Hepatocyte (in vitro differentiated cells): ENCODE measurements at regions not wholly inside any gene's neighbourhood (a gene's known extent, or its start where the extent isn't known, plus 50 kb on each side); places are given as distances from the start of the nearest gene placed in this dataset.

Source experiments
- DNase-seq: peaks from one replicate; pipeline ENCODE4 v3.0.0-alpha.2; 2016; ENCODE audit warnings: low spot score
- H2AFZ ChIP-seq: fragments of 200-600 bp; sonication (generic); 2 replicates; pipeline ENCODE4 v1.6.0; 2016; ENCODE audit warnings: antibody characterized with exemption, mild to moderate bottlenecking
- H3K27ac ChIP-seq: fragments of 200-600 bp; sonication (generic); 2 replicates; pipeline ENCODE4 v1.5.1; 2016; ENCODE audit warnings: mild to moderate bottlenecking
- H3K27me3 ChIP-seq: fragments of 200-600 bp; sonication (generic); 2 replicates; pipeline ENCODE4 v1.6.1; 2016
- H3K36me3 ChIP-seq: fragments of 200-600 bp; sonication (generic); replicated peaks from 2 replicates; pipeline ENCODE4 v1.5.1; 2016; ENCODE audit warnings: low read depth; ENCODE audit not compliant: insufficient read depth
- H3K4me1 ChIP-seq: fragments of 200-600 bp; sonication (generic); 2 replicates; pipeline ENCODE4 v1.5.1; 2016; ENCODE audit warnings: mild to moderate bottlenecking, moderate library complexity; ENCODE audit not compliant: insufficient read depth
- H3K4me2 ChIP-seq: fragments of 200-600 bp; sonication (generic); 2 replicates; pipeline ENCODE4 v1.6.0; 2016
- H3K4me3 ChIP-seq: fragments of 200-600 bp; sonication (generic); 2 replicates; pipeline ENCODE4 v1.5.1; 2016; ENCODE audit warnings: mild to moderate bottlenecking
- H3K79me2 ChIP-seq: fragments of 200-600 bp; sonication (generic); 2 replicates; pipeline ENCODE4 v1.6.0; 2017; ENCODE audit warnings: mild to moderate bottlenecking
- H3K9me2 ChIP-seq: fragments of 200-600 bp; sonication (generic); replicated peaks from 2 replicates; pipeline ENCODE4 v1.6.0; 2017; ENCODE audit warnings: mild to moderate bottlenecking; ENCODE audit not compliant: insufficient read depth
- H3K9me3 ChIP-seq: fragments of 200-600 bp; sonication (generic); 2 replicates; pipeline ENCODE4 v1.5.1; 2016; ENCODE audit warnings: low read depth, mild to moderate bottlenecking
- H4K20me1 ChIP-seq: fragments of 200-600 bp; sonication (generic); 2 replicates; pipeline ENCODE4 v1.6.0; 2016; ENCODE audit warnings: mild to moderate bottlenecking; ENCODE audit not compliant: insufficient read depth, poor library complexity, severe bottlenecking
- EZH2 ChIP-seq: fragments of 200-600 bp; sonication (generic); IDR thresholded peaks from 2 replicates; pipeline ENCODE4 v1.6.1; 2016; ENCODE audit warnings: antibody characterized with exemption, mild to moderate bottlenecking, borderline replicate concordance
- EZH2phosphoT487 ChIP-seq: fragments of 200-600 bp; sonication (generic); IDR thresholded peaks from one replicate; pipeline ENCODE4 v1.6.1; 2018; ENCODE audit warnings: antibody characterized with exemption, mild to moderate bottlenecking, low read depth, moderate library complexity; ENCODE audit not compliant: unreplicated experiment, severe bottlenecking
- WGBS: methylation state at CpG from one replicate; pipeline ENCODE4 v1.1.6; 2016; ENCODE audit warnings: low lambda C conversion rate; ENCODE audit errors: missing lambda C conversion rate; 5-methylcytosine and 5-hydroxymethylcytosine counted together
- TF ChIP-seq, protein P1 (sequence below): fragments of 200-600 bp; sonication (generic); IDR thresholded peaks from 2 replicates; pipeline ENCODE4 v1.5.1; 2016; ENCODE audit warnings: antibody characterized with exemption, mild to moderate bottlenecking; ENCODE audit not compliant: poor library complexity

DNA sequence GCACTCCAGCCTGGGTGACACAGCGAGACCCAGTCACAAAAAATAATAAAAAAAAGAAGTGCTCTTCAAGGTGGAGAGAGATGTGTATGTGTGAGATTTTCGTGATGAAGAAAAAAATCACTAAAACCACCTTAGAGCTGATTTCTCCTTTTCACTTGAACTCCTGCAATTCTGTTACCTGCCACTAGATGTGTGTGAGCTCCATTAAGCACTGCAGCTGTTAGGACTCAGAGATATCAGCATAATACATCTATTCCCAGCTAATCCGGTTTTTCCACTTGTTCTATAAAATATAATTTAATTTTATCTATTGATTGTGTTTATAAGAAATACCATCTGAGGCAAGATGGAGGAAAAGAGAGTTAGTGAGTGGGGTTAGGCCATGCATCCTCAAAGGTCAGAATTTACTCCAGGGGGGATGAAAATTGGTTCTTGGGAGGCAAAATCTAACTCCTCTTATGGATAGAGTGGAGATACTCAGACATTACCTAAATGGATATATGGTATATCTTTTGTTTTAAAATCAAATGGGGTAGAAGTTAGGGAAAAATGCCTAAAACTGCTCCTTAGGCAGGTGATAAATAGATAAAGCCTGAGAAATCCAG lies 152.7 kb downstream of the IL20RB start:
- no peaks in the 10 kb centered on the region for H3K9me2 ChIP-seq
- no peaks in the 10 kb centered on the region for H3K79me2 ChIP-seq
- no peaks in the 10 kb centered on the region for H3K4me1 ChIP-seq
- H3K27me3 ChIP-seq = peaks cover 23% of the 10 kb centered on the region
- H4K20me1 ChIP-seq = no peaks in the 10 kb centered on the region
- no peaks in the 10 kb centered on the region for H3K9me3 ChIP-seq
- DNase-seq = peak; percentile 56
- H3K36me3 ChIP-seq = no peaks in the 10 kb centered on the region
- no peak overlapping the region for H3K4me2 ChIP-seq
- H3K4me3 ChIP-seq = no peak overlapping the region
- H3K27ac ChIP-seq = no peak overlapping the region
- WGBS = 26% methylated on average over 3 of the region's 3 CpGs
- TF ChIP-seq, protein P1, sequence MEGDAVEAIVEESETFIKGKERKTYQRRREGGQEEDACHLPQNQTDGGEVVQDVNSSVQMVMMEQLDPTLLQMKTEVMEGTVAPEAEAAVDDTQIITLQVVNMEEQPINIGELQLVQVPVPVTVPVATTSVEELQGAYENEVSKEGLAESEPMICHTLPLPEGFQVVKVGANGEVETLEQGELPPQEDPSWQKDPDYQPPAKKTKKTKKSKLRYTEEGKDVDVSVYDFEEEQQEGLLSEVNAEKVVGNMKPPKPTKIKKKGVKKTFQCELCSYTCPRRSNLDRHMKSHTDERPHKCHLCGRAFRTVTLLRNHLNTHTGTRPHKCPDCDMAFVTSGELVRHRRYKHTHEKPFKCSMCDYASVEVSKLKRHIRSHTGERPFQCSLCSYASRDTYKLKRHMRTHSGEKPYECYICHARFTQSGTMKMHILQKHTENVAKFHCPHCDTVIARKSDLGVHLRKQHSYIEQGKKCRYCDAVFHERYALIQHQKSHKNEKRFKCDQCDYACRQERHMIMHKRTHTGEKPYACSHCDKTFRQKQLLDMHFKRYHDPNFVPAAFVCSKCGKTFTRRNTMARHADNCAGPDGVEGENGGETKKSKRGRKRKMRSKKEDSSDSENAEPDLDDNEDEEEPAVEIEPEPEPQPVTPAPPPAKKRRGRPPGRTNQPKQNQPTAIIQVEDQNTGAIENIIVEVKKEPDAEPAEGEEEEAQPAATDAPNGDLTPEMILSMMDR = peak; percentile 65
- TF ChIP-seq EZH2phosphoT487 (no peak), EZH2 (no peak)
- H2AFZ ChIP-seq = no peak overlapping the region

DNA sequence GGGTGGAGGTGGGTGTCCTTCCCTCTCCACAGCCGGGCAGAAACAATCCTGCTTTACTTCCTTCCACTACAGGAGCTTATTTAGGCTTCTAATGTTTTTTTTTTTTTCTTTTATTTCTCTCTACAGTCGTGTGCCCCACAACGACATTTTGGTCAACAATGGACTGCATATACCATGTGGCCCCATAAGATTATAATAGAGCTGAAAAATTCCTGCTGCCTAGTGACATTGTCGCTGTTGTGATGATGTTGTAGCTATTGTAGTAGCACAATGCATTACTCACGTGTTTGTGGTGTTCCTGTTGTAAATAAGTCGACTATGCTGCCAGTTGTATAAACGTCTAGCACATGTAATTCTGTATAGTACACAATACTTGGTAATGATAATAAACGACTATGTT lies 153.7 kb downstream of the IL20RB start:
- no peak overlapping the region for H3K4me2 ChIP-seq
- H3K27ac ChIP-seq = no peak overlapping the region
- no peaks in the 10 kb centered on the region for H3K9me3 ChIP-seq
- no peak overlapping the region for H2AFZ ChIP-seq
- no peaks in the 10 kb centered on the region for H3K79me2 ChIP-seq
- H3K27me3 ChIP-seq = peaks cover 22% of the 10 kb centered on the region
- 84% methylated on average over 8 of the region's 8 CpGs for WGBS
- TF ChIP-seq, protein P1 = no peak
- no peak for TF ChIP-seq EZH2phosphoT487
- no peak for TF ChIP-seq EZH2
- no peaks in the 10 kb centered on the region for H3K4me1 ChIP-seq
- H3K36me3 ChIP-seq = no peaks in the 10 kb centered on the region
- H4K20me1 ChIP-seq = no peaks in the 10 kb centered on the region
- no peak for DNase-seq
- no peak overlapping the region for H3K4me3 ChIP-seq
- no peaks in the 10 kb centered on the region for H3K9me2 ChIP-seq

DNA sequence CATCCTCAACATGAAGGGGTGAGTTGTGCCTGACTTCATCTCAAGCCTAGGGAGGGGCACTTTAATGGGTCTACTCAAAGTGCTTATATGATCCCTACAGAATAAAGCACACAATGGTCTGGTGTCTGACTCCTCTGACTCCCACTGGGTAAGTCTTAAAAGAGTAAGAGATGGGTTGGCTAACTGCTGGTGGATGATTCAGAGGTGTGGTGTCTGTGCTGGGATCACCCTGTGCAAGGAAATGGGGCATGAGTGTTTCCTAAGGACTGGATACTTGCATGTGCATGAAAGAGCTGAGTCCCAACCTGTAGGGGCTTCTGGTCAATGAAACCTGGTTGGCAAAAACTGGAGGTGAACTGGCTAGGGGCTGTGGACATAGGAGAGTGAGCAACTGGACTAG lies 158.8 kb downstream of the IL20RB start:
- no peaks in the 10 kb centered on the region for H3K9me2 ChIP-seq
- H3K36me3 ChIP-seq = no peaks in the 10 kb centered on the region
- H3K27ac ChIP-seq = no peak overlapping the region
- H2AFZ ChIP-seq = no peak overlapping the region
- H3K79me2 ChIP-seq = no peaks in the 10 kb centered on the region
- H3K4me2 ChIP-seq = no peak overlapping the region
- no peaks in the 10 kb centered on the region for H3K9me3 ChIP-seq
- TF ChIP-seq, protein P1 = no peak
- TF ChIP-seq EZH2phosphoT487 (no peak), EZH2 (no peak)
- no peaks in the 10 kb centered on the region for H3K4me1 ChIP-seq
- no peak for DNase-seq
- H3K27me3 ChIP-seq = no peaks in the 10 kb centered on the region
- no peaks in the 10 kb centered on the region for H4K20me1 ChIP-seq
- H3K4me3 ChIP-seq = no peak overlapping the region

GRCh38 chr3:137121704-137122314 lies 164.0 kb downstream of the IL20RB start:
- TF ChIP-seq EZH2phosphoT487 = no peak
- TF ChIP-seq, protein P1 = peak; percentile 62
- Histone ChIP-seq H3K27ac (no peak overlapping the region), H3K79me2 (no peaks in the 10 kb centered on the region), H3K4me1 (no peaks in the 10 kb centered on the region), H2AFZ (no peak overlapping the region), H3K9me3 (no peaks in the 10 kb centered on the region), H3K27me3 (no peaks in the 10 kb centered on the region), H3K4me2 (no peak overlapping the region), H3K9me2 (no peaks in the 10 kb centered on the region), H3K4me3 (no peak overlapping the region), H4K20me1 (no peaks in the 10 kb centered on the region), H3K36me3 (no peaks in the 10 kb centered on the region)
- DNase-seq = peak; percentile 68
- WGBS = 40% methylated on average over 3 of the region's 3 CpGs
